ENCODE measurements at regions not wholly inside any gene's neighbourhood (a gene's known extent, or its start where the extent isn't known, plus 50 kb on each side); places are given as distances from the start of the nearest gene placed in this dataset.

DNA sequence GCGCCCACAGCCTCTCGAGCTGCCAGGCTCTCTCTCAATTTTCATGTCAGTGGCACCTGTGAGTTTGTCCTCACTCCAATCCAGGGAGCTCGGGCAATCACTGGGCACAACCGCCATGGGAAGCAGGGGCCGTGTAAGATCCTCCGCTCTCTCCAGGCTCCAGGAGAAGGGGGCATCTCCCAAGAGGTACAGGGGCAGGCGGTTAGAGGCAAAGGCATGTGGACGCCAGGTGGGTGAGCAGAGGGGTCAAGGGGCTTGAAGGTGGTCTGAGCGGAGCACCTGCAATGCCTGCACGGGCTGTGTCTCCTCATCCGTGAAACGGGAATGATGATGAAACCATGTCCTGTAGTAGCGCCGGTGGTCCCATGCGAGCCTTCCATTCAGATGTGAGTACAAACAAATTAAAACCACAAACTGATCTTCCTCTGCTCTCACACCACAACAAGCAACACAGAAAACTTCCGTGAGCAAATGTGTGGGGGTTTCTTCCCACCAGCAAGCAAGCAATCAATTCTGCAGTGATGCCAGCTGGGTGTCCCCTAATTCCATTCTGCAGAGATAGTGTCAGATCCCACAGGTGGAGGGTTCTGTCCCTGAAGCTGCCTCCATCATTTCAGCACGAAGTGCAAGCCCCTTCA, 222.5 kb upstream of the PMEPA1 start:
- H2AFZ ChIP-seq (replicated peaks; ENCODE audit: low read length, poor library complexity): no peak overlapping the region
- H2AK9ac ChIP-seq (replicated peaks; ENCODE audit: low read depth, low read length, poor library complexity): no peak overlapping the region
- ATAC-seq (ENCODE audit: low read depth) (no peak), DNase-seq (no peak)
- no peak overlapping the region for H3K18ac ChIP-seq (ENCODE audit: low read depth, low read length)
- CTCF ChIA-PET: no interaction called here
- POLR2A ChIA-PET (ENCODE audit: unreplicated experiment): no interaction called here
- no peak overlapping the region for H2BK15ac ChIP-seq (ENCODE audit: low read depth, low read length)
- no TSS peak for BruUV-seq (replicated peaks)
- no peaks in the 10 kb centered on the region for H3K36me3 ChIP-seq (ENCODE audit: control insufficient read depth, insufficient read depth, low read length)
- H2AK5ac ChIP-seq (ENCODE audit: low read depth, low read length): no peak overlapping the region
- H3K4me1 ChIP-seq (ENCODE audit: control insufficient read depth, insufficient read depth, low read length): no peaks in the 10 kb centered on the region
- H3K27me3 ChIP-seq (ENCODE audit: control insufficient read depth, insufficient read depth, low read length): no peaks in the 10 kb centered on the region
- H3K27ac ChIP-seq (ENCODE audit: insufficient read depth, low read length): no peak overlapping the region
- no peak overlapping the region for H3K4me3 ChIP-seq (ENCODE audit: insufficient read depth, low read depth, low read length)
- H3K14ac ChIP-seq (replicated peaks; ENCODE audit: low read depth, low read length): no peak overlapping the region
- H3K56ac ChIP-seq (ENCODE audit: extremely low read depth, insufficient read depth, low read length): no peak overlapping the region
- intact Hi-C loops (cut with micrococcal nuclease): no loop called here
- no peak overlapping the region for H4K8ac ChIP-seq (ENCODE audit: low read depth in 2 of 2, low read length in 2 of 2)
- H4K91ac ChIP-seq (ENCODE audit: insufficient read depth, low read depth, low read length): no peak overlapping the region
- H3K9me3 ChIP-seq (ENCODE audit: control insufficient read depth, insufficient read depth, low read length): no peaks in the 10 kb centered on the region
- 68% methylated on average over 9 of the region's 17 CpGs; no CpG with 5 or more reads in 1 of the 2 experiments for WGBS, 2 experiments (ENCODE audit: extremely low coverage in 2 of 2, insufficient read length in 1 of 2)
- dilution Hi-C loops (cut with HindIII; ENCODE audit: low sequenced_read_pairs, unreplicated experiment): no loop called here
- no peak overlapping the region for H3K23ac ChIP-seq (ENCODE audit: low read depth, low read length)
- H2BK120ac ChIP-seq (ENCODE audit: low read depth, low read length): no peak overlapping the region
- no peak overlapping the region for H3K9ac ChIP-seq (ENCODE audit: low read depth, low read length)
- H3K9me1 ChIP-seq (ENCODE audit: insufficient read depth, low read length): no peaks in the 10 kb centered on the region
- no peak overlapping the region for H4K5ac ChIP-seq (ENCODE audit: low read depth, low read length)
- in situ Hi-C loops (cut with MboI; ENCODE audit: low sequenced_read_pairs): no loop called here
- no peak overlapping the region for H2BK5ac ChIP-seq (ENCODE audit: low read depth, low read length, poor library complexity, severe bottlenecking)
- H3K4me2 ChIP-seq (ENCODE audit: low read depth, low read length): no peak overlapping the region
- TF ChIP-seq CEBPB (IDR thresholded peaks at IDR 0.05; ENCODE audit: low read depth, low read length) (no peak), FOS (IDR thresholded peaks at IDR 0.05; ENCODE audit: low read depth, low read length) (no peak), SMC3 (IDR thresholded peaks at IDR 0.05; ENCODE audit: low read depth, low read length) (no peak), BHLHE40 (IDR thresholded peaks at IDR 0.05; ENCODE audit: low read depth, low read length) (no peak), NFE2L2 (IDR thresholded peaks at IDR 0.05; ENCODE audit: low read depth, low read length) (no peak), MXI1 (IDR thresholded peaks at IDR 0.05; ENCODE audit: borderline replicate concordance, low read depth, low read length) (no peak), RAD21 (IDR thresholded peaks at IDR 0.05; ENCODE audit: low read length) (no peak), RCOR1 (IDR thresholded peaks at IDR 0.05; ENCODE audit: insufficient replicate concordance, low read length) (no peak), POLR2A (IDR thresholded peaks at IDR 0.05; ENCODE audit: low read depth, low read length) (no peak), MAFK (IDR thresholded peaks at IDR 0.05; ENCODE audit: low read depth, low read length) (no peak), MAZ (IDR thresholded peaks at IDR 0.05; ENCODE audit: borderline replicate concordance, low read depth, low read length) (no peak), RFX5 (IDR thresholded peaks at IDR 0.05; ENCODE audit: low read depth, low read length) (no peak), CHD1 (IDR thresholded peaks at IDR 0.05; ENCODE audit: low read depth, low read length) (no peak)
- TF ChIP-seq, protein P1, sequence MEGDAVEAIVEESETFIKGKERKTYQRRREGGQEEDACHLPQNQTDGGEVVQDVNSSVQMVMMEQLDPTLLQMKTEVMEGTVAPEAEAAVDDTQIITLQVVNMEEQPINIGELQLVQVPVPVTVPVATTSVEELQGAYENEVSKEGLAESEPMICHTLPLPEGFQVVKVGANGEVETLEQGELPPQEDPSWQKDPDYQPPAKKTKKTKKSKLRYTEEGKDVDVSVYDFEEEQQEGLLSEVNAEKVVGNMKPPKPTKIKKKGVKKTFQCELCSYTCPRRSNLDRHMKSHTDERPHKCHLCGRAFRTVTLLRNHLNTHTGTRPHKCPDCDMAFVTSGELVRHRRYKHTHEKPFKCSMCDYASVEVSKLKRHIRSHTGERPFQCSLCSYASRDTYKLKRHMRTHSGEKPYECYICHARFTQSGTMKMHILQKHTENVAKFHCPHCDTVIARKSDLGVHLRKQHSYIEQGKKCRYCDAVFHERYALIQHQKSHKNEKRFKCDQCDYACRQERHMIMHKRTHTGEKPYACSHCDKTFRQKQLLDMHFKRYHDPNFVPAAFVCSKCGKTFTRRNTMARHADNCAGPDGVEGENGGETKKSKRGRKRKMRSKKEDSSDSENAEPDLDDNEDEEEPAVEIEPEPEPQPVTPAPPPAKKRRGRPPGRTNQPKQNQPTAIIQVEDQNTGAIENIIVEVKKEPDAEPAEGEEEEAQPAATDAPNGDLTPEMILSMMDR (conservative IDR thresholded peaks at IDR 0.05; ENCODE audit: low read depth, low read length): no peak
- TF ChIP-seq, protein P2, sequence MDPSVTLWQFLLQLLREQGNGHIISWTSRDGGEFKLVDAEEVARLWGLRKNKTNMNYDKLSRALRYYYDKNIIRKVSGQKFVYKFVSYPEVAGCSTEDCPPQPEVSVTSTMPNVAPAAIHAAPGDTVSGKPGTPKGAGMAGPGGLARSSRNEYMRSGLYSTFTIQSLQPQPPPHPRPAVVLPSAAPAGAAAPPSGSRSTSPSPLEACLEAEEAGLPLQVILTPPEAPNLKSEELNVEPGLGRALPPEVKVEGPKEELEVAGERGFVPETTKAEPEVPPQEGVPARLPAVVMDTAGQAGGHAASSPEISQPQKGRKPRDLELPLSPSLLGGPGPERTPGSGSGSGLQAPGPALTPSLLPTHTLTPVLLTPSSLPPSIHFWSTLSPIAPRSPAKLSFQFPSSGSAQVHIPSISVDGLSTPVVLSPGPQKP (IDR thresholded peaks at IDR 0.05; ENCODE audit: borderline replicate concordance, low read depth, low read length): no peak
- TF ChIP-seq, protein P3, sequence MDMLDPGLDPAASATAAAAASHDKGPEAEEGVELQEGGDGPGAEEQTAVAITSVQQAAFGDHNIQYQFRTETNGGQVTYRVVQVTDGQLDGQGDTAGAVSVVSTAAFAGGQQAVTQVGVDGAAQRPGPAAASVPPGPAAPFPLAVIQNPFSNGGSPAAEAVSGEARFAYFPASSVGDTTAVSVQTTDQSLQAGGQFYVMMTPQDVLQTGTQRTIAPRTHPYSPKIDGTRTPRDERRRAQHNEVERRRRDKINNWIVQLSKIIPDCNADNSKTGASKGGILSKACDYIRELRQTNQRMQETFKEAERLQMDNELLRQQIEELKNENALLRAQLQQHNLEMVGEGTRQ (IDR thresholded peaks at IDR 0.05; ENCODE audit: low read depth, low read length): no peak
- H3K4ac ChIP-seq (ENCODE audit: low read depth, low read length): no peak overlapping the region
- no peaks in the 10 kb centered on the region for H4K20me1 ChIP-seq (ENCODE audit: insufficient read depth, low read length)
- no peak overlapping the region for H2BK20ac ChIP-seq (ENCODE audit: low read depth, low read length)
- no peaks in the 10 kb centered on the region for H3K79me1 ChIP-seq (ENCODE audit: low read depth in 1 of 2, low read length in 2 of 2)

Measured in IMR-90 (cell line).